H1 (cell line): ENCODE measurements at regions not wholly inside any gene's neighbourhood (a gene's known extent, or its start where the extent isn't known, plus 50 kb on each side); places are given as distances from the start of the nearest gene placed in this dataset.

Experiments
- CTCF ChIA-PET: fragments of 300-600 bp; sonication (Branson Sonifier 250); formaldehyde crosslinking; loops from one replicate; lab custom pipeline; 2021; ENCODE audit not compliant: partially characterized antibody; lab: Charles Lee
- POLR2A ChIA-PET: fragments of 300-600 bp; sonication (Branson Sonifier 250); formaldehyde crosslinking; loops from one replicate; lab custom pipeline; 2021; ENCODE audit warnings: inconsistent platforms; ENCODE audit not compliant: partially characterized antibody; lab: Charles Lee
- DNase-seq, 2 experiments: peaks; one replicate each; pipeline versions ENCODE4 v3.0.0 to v3.0.0-alpha.2; 2010 to 2022; ENCODE audit warnings: low spot score in 2 of 2, low read depth in 1 of 2, mixed read lengths in 1 of 2
- FAIRE-seq: peaks from 2 replicates; lab custom pipeline; 2011; peaks lifted over from hg19 to GRCh38; lab: Jason Lieb, UNC
- H2AFZ ChIP-seq: 2 replicates; pipeline ENCODE4 v1.8.1; 2012; ENCODE audit warnings: low read length, inconsistent platforms
- H2AK5ac ChIP-seq: 2 replicates; pipeline ENCODE4 v1.6.1; 2013; ENCODE audit warnings: low read depth, low read length
- H2BK120ac ChIP-seq: replicated peaks from 2 replicates; pipeline ENCODE3; 2013; ENCODE audit warnings: low read depth, low read length, inconsistent platforms
- H2BK12ac ChIP-seq: 2 replicates; pipeline ENCODE4 v1.6.1; 2013; ENCODE audit warnings: low read depth, low read length
- H2BK15ac ChIP-seq: 2 replicates; pipeline ENCODE4 v1.6.1; 2013; ENCODE audit warnings: low read length
- H2BK20ac ChIP-seq: 2 replicates; pipeline ENCODE4 v1.6.1; 2013; ENCODE audit warnings: low read length
- H2BK5ac ChIP-seq: 2 replicates; pipeline ENCODE4 v1.6.1; 2013; ENCODE audit warnings: low read depth, low read length
- H3K14ac ChIP-seq: 2 replicates; pipeline ENCODE4 v1.6.1; 2013; ENCODE audit warnings: inconsistent platforms; ENCODE audit not compliant: insufficient read length
- H3K18ac ChIP-seq: 2 replicates; pipeline ENCODE4 v1.6.1; 2013; ENCODE audit warnings: low read length; ENCODE audit errors: extremely low read depth
- H3K23ac ChIP-seq: 2 replicates; pipeline ENCODE4 v1.6.1; 2013; ENCODE audit warnings: inconsistent platforms; ENCODE audit not compliant: insufficient read length
- H3K23me2 ChIP-seq: 2 replicates; pipeline ENCODE4 v1.6.1; 2013; ENCODE audit warnings: low read depth, low read length
- H3K27ac ChIP-seq: 2 replicates; pipeline ENCODE4 v1.6.1; 2011; ENCODE audit warnings: low read depth, low read length, inconsistent platforms
- H3K27me3 ChIP-seq, 4 experiments: replicated peaks in 1 of 4; 1 replicate in 1 of 4; 2 replicates in 3 of 4; pipeline versions ENCODE4 v1.6.1 to v1.8.1; 2011 to 2013; ENCODE audit warnings: low read length in 3 of 4, mild to moderate bottlenecking in 3 of 4, inconsistent platforms in 2 of 4, mixed read lengths in 2 of 4, moderate library complexity in 1 of 4; ENCODE audit not compliant: control insufficient read depth in 3 of 4, insufficient read depth in 3 of 4; ENCODE audit errors: extremely low read depth in 1 of 4
- H3K36me3 ChIP-seq, 4 experiments: 2 replicates each; pipeline versions ENCODE4 v1.6.1 to v1.8.1; 2011 to 2013; ENCODE audit warnings: mild to moderate bottlenecking in 4 of 4, low read length in 3 of 4, moderate library complexity in 2 of 4, control low read depth in 1 of 4, inconsistent platforms in 1 of 4; ENCODE audit not compliant: insufficient read depth in 4 of 4, control insufficient read depth in 2 of 4
- H3K4ac ChIP-seq: replicated peaks from 2 replicates; pipeline ENCODE3; 2013; ENCODE audit warnings: low read length, low read depth, mixed read lengths, inconsistent platforms; ENCODE audit not compliant: insufficient read length
- H3K4me1 ChIP-seq, 4 experiments: replicated peaks in 1 of 4; 1 replicate in 1 of 4; 2 replicates in 3 of 4; pipeline versions ENCODE4 v1.6.1 to v1.8.1; 2011 to 2013; ENCODE audit warnings: low read length in 3 of 4, inconsistent platforms in 2 of 4, mixed read lengths in 1 of 4; ENCODE audit not compliant: insufficient read depth in 4 of 4, control insufficient read depth in 3 of 4
- H3K4me2 ChIP-seq, 2 experiments: 2 replicates each; pipeline versions ENCODE4 v1.6.1 to v1.8.1; 2011 to 2013; ENCODE audit warnings: low read depth in 2 of 2, low read length in 2 of 2, control low read depth in 1 of 2, inconsistent platforms in 1 of 2, mild to moderate bottlenecking in 1 of 2; ENCODE audit not compliant: insufficient read depth in 1 of 2
- H3K4me3 ChIP-seq, 4 experiments: fragments of 200-600, 300-600 bp in 1 of 4; sonication (generic), shearing (Covaris generic), sonication (Bioruptor Twin) in 1 of 4; 2 replicates each; pipeline versions ENCODE4 v1.5.1 to v1.8.1; 2011 to 2016; ENCODE audit warnings: low read length in 4 of 4, low read depth in 3 of 4, control low read depth in 2 of 4, inconsistent platforms in 2 of 4, mild to moderate bottlenecking in 2 of 4, mixed read lengths in 1 of 4, moderate library complexity in 1 of 4; ENCODE audit not compliant: insufficient read depth in 2 of 4; ENCODE audit errors: extremely low read depth in 1 of 4
- H3K56ac ChIP-seq: replicated peaks from 2 replicates; pipeline ENCODE3; 2013; ENCODE audit warnings: low read depth, mild to moderate bottlenecking, mixed read lengths, low read length, inconsistent platforms; ENCODE audit not compliant: insufficient read length
- H3K79me1 ChIP-seq: 2 replicates; pipeline ENCODE4 v1.6.1; 2013; ENCODE audit warnings: low read depth, low read length, control low read depth
- H3K79me2 ChIP-seq, 2 experiments: 2 replicates each; pipeline versions ENCODE4 v1.6.1 to v1.8.1; 2012 to 2013; ENCODE audit warnings: low read length in 2 of 2, mild to moderate bottlenecking in 2 of 2, inconsistent platforms in 1 of 2; ENCODE audit not compliant: insufficient read depth in 2 of 2, control insufficient read depth in 1 of 2
- H3K9ac ChIP-seq, 4 experiments: replicated peaks in 1 of 4; 1 replicate in 1 of 4; 2 replicates in 3 of 4; pipeline versions ENCODE4 v1.6.1 to v1.8.1; 2011 to 2013; ENCODE audit warnings: low read depth in 3 of 4, low read length in 3 of 4, control low read depth in 2 of 4, mild to moderate bottlenecking in 2 of 4, moderate library complexity in 2 of 4, inconsistent platforms in 1 of 4; ENCODE audit errors: extremely low read depth in 1 of 4
- H3K9me3 ChIP-seq, 2 experiments: 2 replicates each; pipeline versions ENCODE4 v1.6.1 to v1.8.1; 2012 to 2013; ENCODE audit warnings: mild to moderate bottlenecking in 2 of 2, moderate library complexity in 2 of 2, control low read depth in 1 of 2, inconsistent platforms in 1 of 2, low read depth in 1 of 2, low read length in 1 of 2, mixed read lengths in 1 of 2; ENCODE audit not compliant: insufficient read depth in 2 of 2
- H4K20me1 ChIP-seq, 2 experiments: replicated peaks in 1 of 2; 2 replicates each; pipeline versions ENCODE3 to v1.8.1; 2011 to 2013; ENCODE audit warnings: inconsistent platforms in 2 of 2, low read length in 2 of 2, mild to moderate bottlenecking in 1 of 2; ENCODE audit not compliant: insufficient read depth in 2 of 2, control insufficient read depth in 1 of 2
- H4K5ac ChIP-seq: 2 replicates; pipeline ENCODE4 v1.6.1; 2013; ENCODE audit warnings: low read length, low read depth, mixed read lengths, inconsistent platforms; ENCODE audit not compliant: insufficient read length
- H4K8ac ChIP-seq: 2 replicates; pipeline ENCODE4 v1.8.0; 2013; ENCODE audit warnings: mild to moderate bottlenecking, moderate library complexity, low read length, inconsistent platforms; ENCODE audit not compliant: insufficient read depth; ENCODE audit errors: extremely low read depth
- H4K91ac ChIP-seq: replicated peaks from 2 replicates; pipeline ENCODE3; 2013; ENCODE audit warnings: low read length, mixed read lengths, inconsistent platforms; ENCODE audit not compliant: insufficient read length
- CBX5 ChIP-seq: fragments of 300-800, 300-1000 bp; sonication (generic); IDR thresholded peaks from 2 replicates; pipeline ENCODE4 v1.7.1; 2016; ENCODE audit warnings: antibody characterized with exemption, low read length, low read depth
- CEBPB ChIP-seq: IDR thresholded peaks from 2 replicates; pipeline ENCODE4 v1.6.1; 2012; ENCODE audit warnings: low read depth, low read length
- CREB1 ChIP-seq: IDR thresholded peaks from 2 replicates; pipeline ENCODE4 v1.6.1; 2012; ENCODE audit warnings: inconsistent platforms
- EGR1 ChIP-seq: IDR thresholded peaks from 2 replicates; pipeline ENCODE4 v1.6.1; 2011; ENCODE audit warnings: low read depth, low read length, borderline replicate concordance
- EP300 ChIP-seq, 2 experiments: IDR thresholded peaks; 1 replicate in 1 of 2; 2 replicates in 1 of 2; pipeline ENCODE4 v1.6.1; 2011 to 2012; ENCODE audit warnings: low read depth in 2 of 2, low read length in 2 of 2, mild to moderate bottlenecking in 2 of 2, borderline replicate concordance in 1 of 2, inconsistent platforms in 1 of 2, moderate library complexity in 1 of 2
- FOSL1 ChIP-seq: IDR thresholded peaks from 2 replicates; pipeline ENCODE4 v1.6.1; 2011; ENCODE audit warnings: mild to moderate bottlenecking, low read depth, low read length, moderate library complexity; ENCODE audit not compliant: insufficient read depth
- HDAC2 ChIP-seq, 2 experiments: fragments of 300-600 bp in 1 of 2; sonication (generic) in 1 of 2; IDR thresholded peaks; 2 replicates each; pipeline ENCODE4 v1.6.1; 2011 to 2012; ENCODE audit warnings: low read depth in 2 of 2, low read length in 2 of 2, mild to moderate bottlenecking in 2 of 2, moderate library complexity in 2 of 2, borderline replicate concordance in 1 of 2, inconsistent platforms in 1 of 2
- PHF8 ChIP-seq: fragments of 200-600 bp; sonication (generic); conservative IDR thresholded peaks from 2 replicates; pipeline ENCODE4 v1.7.1; 2012; ENCODE audit warnings: low read depth, mild to moderate bottlenecking, inconsistent platforms, low read length, moderate library complexity
- POLR2AphosphoS5 ChIP-seq: IDR thresholded peaks from 2 replicates; pipeline ENCODE4 v1.6.1; 2011; ENCODE audit warnings: low read depth, low read length
- RBBP5 ChIP-seq: IDR thresholded peaks from 2 replicates; pipeline ENCODE4 v1.7.1; 2012; ENCODE audit warnings: low read depth, mild to moderate bottlenecking, inconsistent platforms, low read length, moderate library complexity, borderline replicate concordance
- SIRT6 ChIP-seq: IDR thresholded peaks from one replicate; pipeline ENCODE4 v1.7.1; 2012; ENCODE audit warnings: low read length, inconsistent platforms
- SP4 ChIP-seq: IDR thresholded peaks from 2 replicates; pipeline ENCODE4 v1.6.1; 2012; ENCODE audit warnings: low read length, inconsistent platforms
- TCF12 ChIP-seq: IDR thresholded peaks from 2 replicates; pipeline ENCODE4 v1.6.1; 2011; ENCODE audit warnings: low read depth, mild to moderate bottlenecking, low read length
- YY1 ChIP-seq: IDR thresholded peaks from 2 replicates; pipeline ENCODE4 v1.6.1; 2011; ENCODE audit warnings: low read depth, mild to moderate bottlenecking, low read length
- WGBS, 2 experiments: shearing (Covaris generic) in 1 of 2; methylation state at CpG; one replicate each; pipeline versions ENCODE4 v1.1.6 to v1.1.7; 2013 to 2015; ENCODE audit warnings: low lambda C conversion rate in 2 of 2, mixed read lengths in 2 of 2, inconsistent platforms in 1 of 2, low coverage in 1 of 2, missing lambda C conversion rate in 1 of 2; ENCODE audit not compliant: insufficient replicate concordance in 2 of 2, insufficient coverage in 1 of 2, insufficient read length in 1 of 2; ENCODE audit errors: extremely low coverage in 1 of 2, missing lambda C conversion rate in 1 of 2; 5-methylcytosine and 5-hydroxymethylcytosine counted together

GRCh38 chr5:170173227-170173626 lies 59.6 kb upstream of the C5orf58 start:
- CTCF ChIA-PET: interaction anchor here (1.0 to 3.7 kb wide), 6 partner anchors 10 to 103 kb away, joined by 3 to 42 read pairs (median 4); no protein-coding TSS in a partner anchor

More at GRCh38 chr5:170173227-170173626, 59.6 kb upstream of the C5orf58 start:
- no peaks in the 10 kb centered on the region for H4K20me1 ChIP-seq
- H3K4me1 ChIP-seq: no peaks in the 10 kb centered on the region
- H2BK120ac ChIP-seq: no peak overlapping the region
- TF ChIP-seq RBBP5 (no peak), TCF12 (no peak), YY1 (no peak), CBX5 (no peak), POLR2AphosphoS5 (no peak), CREB1 (no peak), SIRT6 (no peak), EGR1 (no peak), FOSL1 (no peak), HDAC2 (IDR thresholded peaks at IDR 0.05; ENCODE audit: borderline replicate concordance in 1 of 2, low read depth in 2 of 2, low read length in 2 of 2) (no peak), SP4 (no peak), CEBPB (no peak), EP300 (IDR thresholded peaks at IDR 0.05; ENCODE audit: borderline replicate concordance in 1 of 2, low read depth in 2 of 2, low read length in 2 of 2) (no peak), PHF8 (no peak)
- H3K23ac ChIP-seq: no peak overlapping the region
- H2AK5ac ChIP-seq: no peak overlapping the region
- no peak overlapping the region for H3K56ac ChIP-seq
- no peak overlapping the region for H3K4ac ChIP-seq
- DNase-seq (no peak), FAIRE-seq (no peak)
- no peak overlapping the region for H2BK20ac ChIP-seq
- no peaks in the 10 kb centered on the region for H3K23me2 ChIP-seq
- H3K79me2 ChIP-seq: no peaks in the 10 kb centered on the region
- H2BK15ac ChIP-seq: no peak overlapping the region
- H2BK5ac ChIP-seq: no peak overlapping the region
- H3K4me2 ChIP-seq: no peak overlapping the region
- no peak overlapping the region for H4K91ac ChIP-seq
- 98% methylated on average over 4 of the region's 4 CpGs; no CpG with 5 or more reads in 1 of the 2 experiments for WGBS, 2 experiments
- no peak overlapping the region for H2AFZ ChIP-seq
- no peak overlapping the region for H3K14ac ChIP-seq
- no peak overlapping the region for H3K9ac ChIP-seq
- no peak overlapping the region for H4K5ac ChIP-seq
- no peaks in the 10 kb centered on the region for H3K36me3 ChIP-seq
- 0 out of 2 replicates have a peak overlapping the region, but pooled peaks have one; percentile 19 for H3K18ac ChIP-seq
- no peak overlapping the region for H3K4me3 ChIP-seq
- H3K9me3 ChIP-seq: no peaks in the 10 kb centered on the region
- H3K27ac ChIP-seq: no peak overlapping the region
- no peak overlapping the region for H2BK12ac ChIP-seq
- no peaks in the 10 kb centered on the region; a peak in 2 of 7 replicates for H3K27me3 ChIP-seq
- H3K79me1 ChIP-seq: no peaks in the 10 kb centered on the region
- POLR2A ChIA-PET: interaction anchor here (1.0 kb wide), 1 partner anchor 10 kb away, joined by 3 read pairs; no protein-coding TSS in a partner anchor
- H4K8ac ChIP-seq: no peak overlapping the region
